Skeletal muscle cell (primary cell): ENCODE measurements at regions not wholly inside any gene's neighbourhood (a gene's known extent, or its start where the extent isn't known, plus 50 kb on each side); places are given as distances from the start of the nearest gene placed in this dataset.
A peak's percentile ranks its signal among the peaks of the same experiment; 100 is the strongest.
"Not testable (repeated sequence)": the region's sequence is repeated elsewhere in the genome, so short reads cannot be mapped to it uniquely, and the experiment has no call there.

ENCODE experiments used
- DNase-seq: peaks from one replicate; pipeline ENCODE4 v3.0.0-alpha.2; 2010; ENCODE audit warnings: low read depth
- H3K4me3 ChIP-seq: 2 replicates; pipeline ENCODE4 v1.5.1; 2011; ENCODE audit warnings: low read depth, mild to moderate bottlenecking, control low read depth, low read length, moderate library complexity

- H3K4me3 ChIP-seq, DNase-seq: not testable (repeated sequence)
Observed at GRCh38 chr1:83445873-83446272, 553.1 kb downstream of the TTLL7 start.

- DNase-seq, result not testable (repeated sequence)
Observed at GRCh38 chr1:83442412-83442811, 556.5 kb downstream of the TTLL7 start.

GRCh38 chr1:83440586-83440985, 558.3 kb downstream of the TTLL7 start:
- H3K4me3 ChIP-seq, result not testable (repeated sequence)
- peak; percentile 39 for DNase-seq

More at GRCh38 chr1:83442412-83442811, 556.5 kb downstream of the TTLL7 start:
- not testable (repeated sequence) for H3K4me3 ChIP-seq

GRCh38 chr1:83440021-83440420, 558.9 kb downstream of the TTLL7 start:
- not testable (repeated sequence) for DNase-seq

GRCh38 chr1:83438316-83438715, 560.6 kb downstream of the TTLL7 start:
- not testable (repeated sequence) for H3K4me3 ChIP-seq, DNase-seq

More at GRCh38 chr1:83440021-83440420, 558.9 kb downstream of the TTLL7 start:
- H3K4me3 ChIP-seq, result not testable (repeated sequence)

- not testable (repeated sequence) for DNase-seq, H3K4me3 ChIP-seq
Observed at GRCh38 chr1:83435336-83435735, 563.6 kb downstream of the TTLL7 start.

- DNase-seq, H3K4me3 ChIP-seq: not testable (repeated sequence)
Observed at GRCh38 chr1:83427566-83427965, 571.4 kb downstream of the TTLL7 start.

- DNase-seq, H3K4me3 ChIP-seq: not testable (repeated sequence)
Observed at GRCh38 chr1:83423382-83423781, 575.5 kb downstream of the TTLL7 start.

- DNase-seq, result no peak
- no peak overlapping the region for H3K4me3 ChIP-seq
Observed at GRCh38 chr1:83418558-83418957, 580.4 kb downstream of the TTLL7 start.

GRCh38 chr1:83413839-83414107, 585.2 kb downstream of the TTLL7 start:
- H3K4me3 ChIP-seq, DNase-seq: not testable (repeated sequence)

- not testable (repeated sequence) for DNase-seq, H3K4me3 ChIP-seq
Observed at GRCh38 chr1:83410746-83411413, 588.1 kb downstream of the TTLL7 start.

- not testable (repeated sequence) for H3K4me3 ChIP-seq, DNase-seq
Observed at GRCh38 chr1:83406693-83407371, 592.1 kb downstream of the TTLL7 start.

- DNase-seq, H3K4me3 ChIP-seq: not testable (repeated sequence)
Observed at GRCh38 chr1:83405789-83406188, 593.1 kb downstream of the TTLL7 start.

- not testable (repeated sequence) for DNase-seq, H3K4me3 ChIP-seq
Observed at GRCh38 chr1:83403500-83403899, 595.4 kb downstream of the TTLL7 start.

- DNase-seq, H3K4me3 ChIP-seq: not testable (repeated sequence)
Observed at GRCh38 chr1:83401146-83401545, 597.8 kb downstream of the TTLL7 start.

- not testable (repeated sequence) for DNase-seq
Observed at GRCh38 chr1:83400173-83400572, 598.8 kb downstream of the TTLL7 start.

GRCh38 chr1:83398125-83398524, 600.8 kb downstream of the TTLL7 start:
- H3K4me3 ChIP-seq, DNase-seq: not testable (repeated sequence)

More at GRCh38 chr1:83400173-83400572, 598.8 kb downstream of the TTLL7 start:
- not testable (repeated sequence) for H3K4me3 ChIP-seq

GRCh38 chr1:83395130-83395529, 603.8 kb downstream of the TTLL7 start:
- not testable (repeated sequence) for DNase-seq

GRCh38 chr1:83386946-83387345, 612.0 kb downstream of the TTLL7 start:
- not testable (repeated sequence) for DNase-seq, H3K4me3 ChIP-seq

More at GRCh38 chr1:83395130-83395529, 603.8 kb downstream of the TTLL7 start:
- H3K4me3 ChIP-seq, result not testable (repeated sequence)

- not testable (repeated sequence) for H3K4me3 ChIP-seq, DNase-seq
Observed at GRCh38 chr1:83383107-83383506, 615.8 kb downstream of the TTLL7 start.

- not testable (repeated sequence) for DNase-seq, H3K4me3 ChIP-seq
Observed at GRCh38 chr1:83373018-83373417, 625.9 kb downstream of the TTLL7 start.
